Keratinocyte (primary cell): ENCODE measurements at regions not wholly inside any gene's neighbourhood (a gene's known extent, or its start where the extent isn't known, plus 50 kb on each side); places are given as distances from the start of the nearest gene placed in this dataset.

Experiments
- DNase-seq: peaks from one replicate; pipeline ENCODE4 v3.0.0-alpha.2; 2011; ENCODE audit warnings: low read depth, missing footprints, low spot score
- FAIRE-seq: peaks from 2 replicates; lab custom pipeline; 2011; peaks lifted over from hg19 to GRCh38; lab: Jason Lieb, UNC
- H2AFZ ChIP-seq: 2 replicates; pipeline ENCODE4 v1.6.0; 2012; ENCODE audit warnings: low read length, control low read depth, inconsistent platforms; ENCODE audit not compliant: control insufficient read depth
- H3K27ac ChIP-seq: 2 replicates; pipeline ENCODE4 v1.5.1; 2011; ENCODE audit warnings: low read length; ENCODE audit not compliant: control insufficient read depth, insufficient read depth
- H3K27me3 ChIP-seq: 3 replicates; pipeline ENCODE4 v1.6.0; 2011; ENCODE audit warnings: low read length; ENCODE audit not compliant: control insufficient read depth, insufficient read depth; ENCODE audit errors: extremely low read depth
- H3K36me3 ChIP-seq, 2 experiments: 2 replicates in 1 of 2; 3 replicates in 1 of 2; pipeline ENCODE4 v1.5.1; 2011; ENCODE audit warnings: low read length in 2 of 2, mild to moderate bottlenecking in 1 of 2; ENCODE audit not compliant: control insufficient read depth in 2 of 2, insufficient read depth in 2 of 2; ENCODE audit errors: extremely low read depth in 1 of 2
- H3K4me1 ChIP-seq: 3 replicates; pipeline ENCODE4 v1.5.1; 2011; ENCODE audit warnings: low read length; ENCODE audit not compliant: control insufficient read depth, insufficient read depth; ENCODE audit errors: extremely low read depth
- H3K4me2 ChIP-seq: 3 replicates; pipeline ENCODE4 v1.6.0; 2011; ENCODE audit warnings: low read depth, low read length; ENCODE audit not compliant: control insufficient read depth, insufficient read depth; ENCODE audit errors: extremely low read depth
- H3K4me3 ChIP-seq, 3 experiments: fragments of 200-600 bp in 1 of 3; sonication (generic) in 1 of 3; 2 replicates in 2 of 3; 3 replicates in 1 of 3; pipeline ENCODE4 v1.5.1; 2011 to 2016; ENCODE audit warnings: low read length in 3 of 3, mild to moderate bottlenecking in 3 of 3, control low read depth in 2 of 3, inconsistent platforms in 1 of 3, low read depth in 1 of 3, mixed read lengths in 1 of 3, mixed run types in 1 of 3, moderate library complexity in 1 of 3; ENCODE audit not compliant: control insufficient read depth in 2 of 3, insufficient read depth in 2 of 3; ENCODE audit errors: extremely low read depth in 1 of 3
- H3K79me2 ChIP-seq: 2 replicates; pipeline ENCODE4 v1.6.0; 2012; ENCODE audit warnings: low read length; ENCODE audit not compliant: control insufficient read depth, insufficient read depth
- H3K9ac ChIP-seq: 3 replicates; pipeline ENCODE4 v1.6.0; 2011; ENCODE audit warnings: low read length; ENCODE audit not compliant: control insufficient read depth, insufficient read depth; ENCODE audit errors: extremely low read depth
- H3K9me1 ChIP-seq: 3 replicates; pipeline ENCODE4 v1.6.0; 2011; ENCODE audit warnings: low read length; ENCODE audit not compliant: control insufficient read depth, insufficient read depth; ENCODE audit errors: extremely low read depth
- H3K9me3 ChIP-seq: 2 replicates; pipeline ENCODE4 v1.5.1; 2012; ENCODE audit warnings: low read depth, low read length; ENCODE audit not compliant: control insufficient read depth
- H4K20me1 ChIP-seq: 3 replicates; pipeline ENCODE4 v1.6.0; 2011; ENCODE audit warnings: low read length; ENCODE audit not compliant: control insufficient read depth, insufficient read depth; ENCODE audit errors: extremely low read depth
- CTCF ChIP-seq, 3 experiments: IDR thresholded peaks in 1 of 3; conservative IDR thresholded peaks in 1 of 3; optimal IDR thresholded peaks in 1 of 3; 2 replicates in 2 of 3; 3 replicates in 1 of 3; pipeline versions ENCODE3 to v1.5.1; 2011; ENCODE audit warnings: low read length in 3 of 3, mild to moderate bottlenecking in 3 of 3, moderate library complexity in 2 of 3, control low read depth in 1 of 3, inconsistent platforms in 1 of 3; ENCODE audit not compliant: insufficient read depth in 2 of 3; ENCODE audit errors: extremely low read depth in 1 of 3
- EZH2 ChIP-seq: IDR thresholded peaks from one replicate; pipeline ENCODE4 v1.6.1; 2012; ENCODE audit warnings: inconsistent platforms, mild to moderate bottlenecking, low read length, moderate library complexity
- dilution Hi-C: fragments of 300-500 bp; cut with MboI; formaldehyde crosslinking; loops from one replicate; pipeline ENCODE4 v1.7.0; 2020; ENCODE audit warnings: low sequenced_read_pairs; ENCODE audit not compliant: extremely low pct_ligation_motif_present

- Histone ChIP-seq H2AFZ (no peak overlapping the region), H3K79me2 (no peaks in the 10 kb centered on the region), H3K27ac (no peak overlapping the region), H3K4me3 (no peak overlapping the region), H3K9me3 (no peaks in the 10 kb centered on the region), H3K4me1 (no peaks in the 10 kb centered on the region), H3K27me3 (peaks cover 5% of the 10 kb centered on the region), H3K4me2 (no peak overlapping the region), H3K9me1 (no peaks in the 10 kb centered on the region), H4K20me1 (no peaks in the 10 kb centered on the region), H3K36me3 (no peaks in the 10 kb centered on the region), H3K9ac (no peak overlapping the region)
- dilution Hi-C loops: loop anchor here (25.0 kb wide), 1 partner anchor 194 kb away; no protein-coding TSS in a partner anchor
- DNase-seq: no peak
- FAIRE-seq: no peak
- no peak for TF ChIP-seq EZH2
- no peak for TF ChIP-seq CTCF (optimal IDR thresholded peaks at IDR 0.05 in 1 of 3, IDR thresholded peaks at IDR 0.05 in 1 of 3, conservative IDR thresholded peaks at IDR 0.05 in 1 of 3; ENCODE audit: extremely low read depth in 1 of 3, insufficient read depth in 2 of 3, low read length in 3 of 3)
Measured at GRCh38 chr4:150018257-150018656, 60.0 kb upstream of the DCLK2 start.

- H3K79me2 ChIP-seq: no peaks in the 10 kb centered on the region
- no peaks in the 10 kb centered on the region for H3K9me3 ChIP-seq
- peaks cover 5% of the 10 kb centered on the region for H3K27me3 ChIP-seq
- no peak overlapping the region for H3K9ac ChIP-seq
- FAIRE-seq: no peak
- no peak overlapping the region for H2AFZ ChIP-seq
- H3K36me3 ChIP-seq: no peaks in the 10 kb centered on the region
- H4K20me1 ChIP-seq: no peaks in the 10 kb centered on the region
- no peak overlapping the region for H3K4me3 ChIP-seq
- no peak for DNase-seq
- no peaks in the 10 kb centered on the region for H3K9me1 ChIP-seq
- dilution Hi-C loops: loop anchor here (25.0 kb wide), 1 partner anchor 191 kb away; no protein-coding TSS in a partner anchor
- no peaks in the 10 kb centered on the region for H3K4me1 ChIP-seq
- no peak overlapping the region for H3K4me2 ChIP-seq
- H3K27ac ChIP-seq: no peak overlapping the region
- TF ChIP-seq EZH2: no peak
- TF ChIP-seq CTCF (optimal IDR thresholded peaks at IDR 0.05 in 1 of 3, IDR thresholded peaks at IDR 0.05 in 1 of 3, conservative IDR thresholded peaks at IDR 0.05 in 1 of 3; ENCODE audit: extremely low read depth in 1 of 3, insufficient read depth in 2 of 3, low read length in 3 of 3): no peak
Measured at GRCh38 chr4:150021483-150021882, 56.8 kb upstream of the DCLK2 start.
